Stimulated activated effector memory CD8-positive, alpha-beta T cell treated with anti-CD3 and anti-CD28 coated beads, Interleukin-12 subunit alpha, Interleukin-12 subunit beta, amount 100 ng/mL, for 72 hours (primary cell): ENCODE measurements at regions not wholly inside any gene's neighbourhood (a gene's known extent, or its start where the extent isn't known, plus 50 kb on each side); places are given as distances from the start of the nearest gene placed in this dataset.
"Not testable (repeated sequence)": the region's sequence is repeated elsewhere in the genome, so short reads cannot be mapped to it uniquely, and the experiment has no call there.

Source experiments
- ATAC-seq: fragments of 150-1000 bp; cut with Tn5 transposase; 2 replicates; pipeline ENCODE4 v1.10.0; 2021
- DNase-seq, 2 donors: peaks; one replicate each; pipeline ENCODE4 v3.0.0; 2021 to 2022; ENCODE audit warnings: low spot score in 2 of 2
- H3K27ac Mint-ChIP-seq: one replicate; pipeline ENCODE4 v1.8.0; 2022; ENCODE audit warnings: mild to moderate bottlenecking, mixed read lengths
- H3K36me3 Mint-ChIP-seq: one replicate; pipeline ENCODE4 v1.8.0; 2022; ENCODE audit warnings: mild to moderate bottlenecking, mixed read lengths
- H3K4me1 Mint-ChIP-seq: one replicate; pipeline ENCODE4 v1.8.0; 2022; ENCODE audit warnings: mixed read lengths
- H3K4me3 Mint-ChIP-seq: one replicate; pipeline ENCODE4 v1.8.0; 2022; ENCODE audit warnings: mild to moderate bottlenecking, mixed read lengths
- H3K9me3 Mint-ChIP-seq: one replicate; pipeline ENCODE4 v1.8.0; 2022; ENCODE audit warnings: mixed read lengths

- H3K27ac Mint-ChIP-seq, result no peak overlapping the region
- DNase-seq, result no peak
These were observed 54.5 kb upstream of the CD2AP start for GRCh38 chr6:47423079-47423478.

DNA sequence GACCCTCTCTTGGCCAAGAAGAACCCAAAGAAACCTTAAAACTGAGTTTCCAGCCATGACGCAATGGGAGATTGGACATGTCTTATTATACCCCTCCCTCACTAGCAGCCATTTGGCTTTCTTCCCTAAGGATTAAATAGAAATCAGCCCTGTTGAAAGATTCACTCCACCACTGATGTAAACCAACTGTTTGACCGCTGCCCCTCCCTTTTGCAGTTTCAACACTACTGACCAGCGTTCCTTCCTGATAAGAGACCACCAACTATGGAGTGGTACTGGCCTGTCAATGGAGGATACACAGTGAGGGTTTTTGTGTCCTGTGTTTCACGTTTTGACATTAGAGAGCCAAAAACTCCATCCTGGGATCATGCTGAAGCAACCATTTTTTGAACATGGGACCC is 53.2 kb upstream of the CD2AP start:
- H3K4me3 Mint-ChIP-seq, result no peak overlapping the region
- ATAC-seq (no peak), DNase-seq (no peak)
- no peaks in the 10 kb centered on the region for H3K36me3 Mint-ChIP-seq
- no peak overlapping the region for H3K27ac Mint-ChIP-seq
- H3K4me1 Mint-ChIP-seq, result no peaks in the 10 kb centered on the region
- H3K9me3 Mint-ChIP-seq, result peaks cover 6% of the 10 kb centered on the region

More at GRCh38 chr6:47423079-47423478, 54.5 kb upstream of the CD2AP start:
- Mint-ChIP-seq H3K9me3 (no peaks in the 10 kb centered on the region), H3K4me1 (no peaks in the 10 kb centered on the region), H3K4me3 (no peak overlapping the region), H3K36me3 (no peaks in the 10 kb centered on the region)
- no peak for ATAC-seq

GRCh38 chr6:47425724-47426123 is 51.9 kb upstream of the CD2AP start:
- DNase-seq, ATAC-seq, H3K4me1 Mint-ChIP-seq, H3K4me3 Mint-ChIP-seq, H3K36me3 Mint-ChIP-seq, H3K9me3 Mint-ChIP-seq, H3K27ac Mint-ChIP-seq: not testable (repeated sequence)

DNA sequence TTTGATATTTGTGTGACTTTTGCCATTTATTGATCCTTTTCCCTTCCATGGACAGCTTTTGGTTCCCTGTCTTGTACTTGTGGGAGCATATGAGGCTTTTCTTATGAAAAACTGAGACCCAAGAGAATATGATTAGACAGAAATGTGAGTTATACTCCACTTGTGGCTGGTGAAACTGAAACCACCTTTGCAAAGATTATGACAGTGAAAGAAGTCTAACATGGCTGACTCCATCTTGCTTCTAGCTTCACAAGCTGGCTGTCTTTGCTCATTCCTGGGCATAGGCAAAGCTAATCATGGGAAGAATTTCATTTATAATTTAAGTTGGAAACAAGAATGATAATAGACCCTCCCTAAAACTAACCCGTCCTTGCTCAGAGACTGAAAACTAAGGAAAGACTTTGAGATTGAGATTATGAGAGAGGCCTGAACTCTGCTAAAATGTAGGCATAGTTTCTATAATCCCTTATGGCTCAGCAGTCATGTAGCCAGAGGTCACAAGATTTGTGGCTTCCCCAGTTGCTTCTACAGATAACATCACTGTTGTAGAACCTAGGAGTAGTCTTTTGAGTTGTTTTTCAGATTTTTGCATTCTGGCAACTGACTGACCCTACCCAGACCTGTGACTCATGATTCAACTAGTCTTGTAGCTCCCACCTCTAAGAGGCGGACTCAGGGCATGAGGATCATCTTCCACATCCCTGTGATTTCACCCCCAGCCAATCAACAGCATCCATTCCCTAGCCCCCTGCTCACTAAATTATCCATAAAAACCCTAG is 50.9 kb upstream of the CD2AP start:
- ATAC-seq, result no peak
- Mint-ChIP-seq H3K4me3 (no peak overlapping the region), H3K4me1 (no peaks in the 10 kb centered on the region), H3K36me3 (no peaks in the 10 kb centered on the region), H3K27ac (no peak overlapping the region), H3K9me3 (peaks cover 12% of the 10 kb centered on the region)
- DNase-seq, result no peak

- ATAC-seq (no peak), DNase-seq (no peak)
- H3K27ac Mint-ChIP-seq, result no peak overlapping the region
- peaks cover 12% of the 10 kb centered on the region for H3K9me3 Mint-ChIP-seq
- H3K4me1 Mint-ChIP-seq, result no peaks in the 10 kb centered on the region
- no peak overlapping the region for H3K4me3 Mint-ChIP-seq
- H3K36me3 Mint-ChIP-seq, result no peaks in the 10 kb centered on the region
These were observed 49.9 kb upstream of the CD2AP start for GRCh38 chr6:47427680-47428079.
